ENCODE measurements at regions not wholly inside any gene's neighbourhood (a gene's known extent, or its start where the extent isn't known, plus 50 kb on each side); places are given as distances from the start of the nearest gene placed in this dataset.

DNA sequence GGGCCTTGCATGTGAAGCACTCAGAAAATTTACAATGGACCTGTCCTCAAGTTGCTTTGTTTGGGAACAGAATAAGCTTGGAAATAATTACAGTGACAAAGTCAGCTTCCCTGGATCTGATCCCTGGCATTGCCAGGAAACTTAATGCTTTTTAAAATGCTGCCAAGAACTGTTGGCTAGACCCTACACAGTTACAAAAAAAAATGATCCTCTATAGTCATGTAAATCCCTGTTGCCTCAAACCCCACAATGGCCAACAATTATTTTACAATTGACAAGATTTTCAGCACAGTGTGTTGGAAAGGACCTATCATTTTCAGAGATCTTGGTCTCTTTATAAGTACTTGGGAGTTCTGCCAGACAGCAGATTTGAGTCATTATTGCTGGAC is 470.4 kb upstream of the ACVR2A start:
- Histone ChIP-seq H3K27ac (no peak overlapping the region), H3K4me3 (no peak overlapping the region), H3K27me3 (ENCODE audit: insufficient read depth in 3 of 3, low read length in 2 of 3) (no peaks in the 10 kb centered on the region), H3K4me1 (peaks cover 11% of the 10 kb centered on the region), H3K9me3 (no peaks in the 10 kb centered on the region), H3K36me3 (ENCODE audit: insufficient read depth in 1 of 2, low read depth in 1 of 2) (no peaks in the 10 kb centered on the region)
- no peak for DNase-seq
- intact Hi-C loops (cut with DNase I) = no loop called here
- TF ChIP-seq, protein P1, sequence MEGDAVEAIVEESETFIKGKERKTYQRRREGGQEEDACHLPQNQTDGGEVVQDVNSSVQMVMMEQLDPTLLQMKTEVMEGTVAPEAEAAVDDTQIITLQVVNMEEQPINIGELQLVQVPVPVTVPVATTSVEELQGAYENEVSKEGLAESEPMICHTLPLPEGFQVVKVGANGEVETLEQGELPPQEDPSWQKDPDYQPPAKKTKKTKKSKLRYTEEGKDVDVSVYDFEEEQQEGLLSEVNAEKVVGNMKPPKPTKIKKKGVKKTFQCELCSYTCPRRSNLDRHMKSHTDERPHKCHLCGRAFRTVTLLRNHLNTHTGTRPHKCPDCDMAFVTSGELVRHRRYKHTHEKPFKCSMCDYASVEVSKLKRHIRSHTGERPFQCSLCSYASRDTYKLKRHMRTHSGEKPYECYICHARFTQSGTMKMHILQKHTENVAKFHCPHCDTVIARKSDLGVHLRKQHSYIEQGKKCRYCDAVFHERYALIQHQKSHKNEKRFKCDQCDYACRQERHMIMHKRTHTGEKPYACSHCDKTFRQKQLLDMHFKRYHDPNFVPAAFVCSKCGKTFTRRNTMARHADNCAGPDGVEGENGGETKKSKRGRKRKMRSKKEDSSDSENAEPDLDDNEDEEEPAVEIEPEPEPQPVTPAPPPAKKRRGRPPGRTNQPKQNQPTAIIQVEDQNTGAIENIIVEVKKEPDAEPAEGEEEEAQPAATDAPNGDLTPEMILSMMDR (IDR thresholded peaks at IDR 0.05) = no peak
- ATAC-seq = peak; percentile 40 to 53 (median 46)

DNA sequence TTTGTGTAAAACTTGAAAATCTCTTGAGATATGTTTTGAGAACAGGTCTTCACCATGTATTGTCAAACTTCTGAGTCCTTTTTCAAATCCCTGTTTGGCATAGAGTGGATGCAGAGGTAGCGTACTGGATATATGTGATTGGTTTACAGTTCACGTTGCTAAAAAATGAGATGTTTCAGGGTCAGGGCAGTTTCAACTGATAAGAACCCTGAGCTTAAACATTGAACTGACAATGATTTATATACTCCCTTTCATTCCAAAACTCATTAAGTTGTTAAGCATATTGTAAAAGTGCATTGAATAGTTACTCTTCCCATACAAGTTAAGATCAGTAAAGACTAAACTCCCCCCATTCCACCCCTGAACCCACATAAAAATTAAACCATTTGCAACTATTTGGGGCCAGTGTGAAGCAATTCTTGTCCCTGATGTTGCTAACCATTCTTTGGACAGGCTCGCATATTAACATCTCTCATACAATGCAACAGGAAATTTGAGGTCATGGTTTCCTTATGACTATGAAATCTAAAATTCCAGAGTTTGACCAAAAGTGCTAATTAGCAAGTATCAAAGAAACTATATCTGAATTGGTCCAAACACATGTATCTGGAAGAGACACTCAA is 470.9 kb upstream of the ACVR2A start:
- ATAC-seq (peak in 1 of 4 donors; percentile 27), DNase-seq (no peak)
- Histone ChIP-seq H3K36me3 (ENCODE audit: insufficient read depth in 1 of 2, low read depth in 1 of 2) (no peaks in the 10 kb centered on the region), H3K4me3 (no peak overlapping the region), H3K27ac (peak overlapping the region; percentile 33), H3K9me3 (no peaks in the 10 kb centered on the region), H3K27me3 (ENCODE audit: insufficient read depth in 3 of 3, low read length in 2 of 3) (no peaks in the 10 kb centered on the region), H3K4me1 (peaks cover 11% of the 10 kb centered on the region)
- TF ChIP-seq, protein P1 (IDR thresholded peaks at IDR 0.05) = no peak
- 35 to 57% (median 54%) methylated on average over 3 of the region's 3 CpGs for WGBS, 3 donors
- intact Hi-C loops (cut with DNase I) = no loop called here

DNA sequence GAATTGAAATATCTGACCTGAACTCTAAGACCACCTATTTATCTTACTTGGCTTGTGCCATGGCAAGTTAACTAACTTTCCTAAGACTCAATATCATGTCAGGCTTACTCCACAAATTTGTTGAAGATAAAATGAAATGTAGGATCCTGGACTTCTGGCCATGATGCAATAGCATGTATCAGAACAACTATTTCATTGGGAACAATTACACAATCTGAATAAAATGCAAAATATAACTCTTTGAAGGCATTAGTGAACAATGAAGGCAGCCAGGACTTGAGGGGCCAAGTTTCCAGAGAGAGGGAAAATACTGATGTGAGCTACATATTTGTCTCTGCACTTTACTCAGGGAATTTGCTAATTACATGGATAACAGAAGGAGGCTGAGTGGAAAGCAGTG is 476.5 kb upstream of the ACVR2A start:
- H3K4me3 ChIP-seq = no peak overlapping the region
- peaks cover 6% of the 10 kb centered on the region for H3K4me1 ChIP-seq
- DNase-seq (no peak), ATAC-seq (no peak)
- no peaks in the 10 kb centered on the region for H3K9me3 ChIP-seq
- no peaks in the 10 kb centered on the region for H3K36me3 ChIP-seq (ENCODE audit: insufficient read depth in 1 of 2, low read depth in 1 of 2)
- H3K27ac ChIP-seq = no peak overlapping the region
- TF ChIP-seq, protein P1 (IDR thresholded peaks at IDR 0.05) = no peak
- intact Hi-C loops (cut with DNase I) = no loop called here
- no peaks in the 10 kb centered on the region for H3K27me3 ChIP-seq (ENCODE audit: insufficient read depth in 3 of 3, low read length in 2 of 3)

DNA sequence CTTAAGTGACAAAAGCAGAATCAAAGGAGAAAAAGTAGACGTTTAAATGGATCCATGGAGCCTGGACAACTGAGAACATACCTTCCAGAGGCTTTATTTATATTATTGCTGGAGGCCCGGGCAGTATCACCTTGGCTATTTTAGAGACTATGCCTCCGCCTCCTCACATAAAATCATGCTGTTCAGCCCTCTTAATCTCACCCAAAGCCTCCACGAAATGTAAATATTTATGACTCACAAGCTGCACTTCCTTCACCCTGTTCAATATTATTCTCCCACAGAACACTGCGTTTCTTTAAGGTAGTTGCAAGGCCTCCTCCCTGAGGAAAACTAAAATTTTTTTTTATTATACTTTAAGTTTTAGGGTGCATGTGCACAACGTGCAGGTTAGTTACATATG is 478.6 kb upstream of the ACVR2A start:
- DNase-seq = no peak
- Histone ChIP-seq H3K36me3 (ENCODE audit: insufficient read depth in 1 of 2, low read depth in 1 of 2) (no peaks in the 10 kb centered on the region), H3K4me3 (no peak overlapping the region), H3K4me1 (peaks cover 5% of the 10 kb centered on the region), H3K27ac (no peak overlapping the region), H3K27me3 (ENCODE audit: insufficient read depth in 3 of 3, low read length in 2 of 3) (no peaks in the 10 kb centered on the region), H3K9me3 (no peaks in the 10 kb centered on the region)
- TF ChIP-seq, protein P1 (IDR thresholded peaks at IDR 0.05) = no peak
- intact Hi-C loops (cut with DNase I) = no loop called here
- WGBS, 3 donors = 65 to 71% (median 67%) methylated on average over 6 of the region's 6 CpGs
- ATAC-seq = no peak

DNA sequence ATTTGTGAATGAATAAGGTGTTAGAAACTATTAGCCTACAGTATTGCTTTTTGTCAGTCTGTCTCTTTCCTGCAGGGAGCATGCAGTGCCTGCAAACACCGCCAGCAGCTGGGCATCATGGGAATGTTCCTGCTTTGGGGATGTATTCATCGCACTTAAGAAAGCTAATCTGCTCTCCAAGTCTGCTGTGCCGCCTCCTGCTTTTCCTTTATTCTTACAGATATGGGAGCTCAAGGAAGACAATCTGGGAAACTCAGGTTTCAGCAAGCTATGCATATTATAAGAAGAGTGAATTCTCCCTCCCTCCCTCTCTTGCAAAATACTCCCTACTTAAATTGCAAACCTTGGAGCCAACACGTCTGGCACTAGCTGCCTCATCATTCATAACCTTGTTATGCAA is 479.2 kb upstream of the ACVR2A start:
- H3K4me1 ChIP-seq = peaks cover 5% of the 10 kb centered on the region
- no peaks in the 10 kb centered on the region for H3K27me3 ChIP-seq (ENCODE audit: insufficient read depth in 3 of 3, low read length in 2 of 3)
- WGBS, 3 donors = 25 to 45% (median 31%) methylated on average over 4 of the region's 4 CpGs
- TF ChIP-seq, protein P1 (IDR thresholded peaks at IDR 0.05) = no peak
- no peaks in the 10 kb centered on the region for H3K9me3 ChIP-seq
- DNase-seq (no peak), ATAC-seq (peak in 1 of 4 donors; percentile 68)
- H3K27ac ChIP-seq = no peak overlapping the region
- intact Hi-C loops (cut with DNase I) = no loop called here
- H3K36me3 ChIP-seq (ENCODE audit: insufficient read depth in 1 of 2, low read depth in 1 of 2) = no peaks in the 10 kb centered on the region
- H3K4me3 ChIP-seq = no peak overlapping the region

All from psoas muscle (tissue), 7 donors.